K562 (cell line): ENCODE measurements at regions not wholly inside any gene's neighbourhood (a gene's known extent, or its start where the extent isn't known, plus 50 kb on each side); places are given as distances from the start of the nearest gene placed in this dataset.

Experiments used
- ATAC-seq: fragments of 200-7000 bp; cut with Tn5 transposase; 3 replicates; pipeline ENCODE4 v1.9.1; 2020; ENCODE audit warnings: moderate library complexity
- BruUV-seq: library from RNA; stranded (reverse); fragments of 400-500 nt; replicated peaks from 2 replicates; lab custom pipeline; 2021; lab: Mats Ljungman, UMichigan
- CTCF ChIA-PET: fragments of 300-600 bp; formaldehyde crosslinking; extraction: SDS; loops from one replicate; lab custom pipeline; 2021; ENCODE audit warnings: low intra/inter-chr PET ratio; lab: Yijun Ruan, JAX
- POLR2A ChIA-PET: fragments of 300-600, 350-650 bp; sonication (Branson Sonifier 250); formaldehyde crosslinking; extraction: SDS; loops from one replicate; lab custom pipeline; 2021; ENCODE audit warnings: antibody characterized with exemption, inconsistent platforms; lab: Yijun Ruan, JAX
- DNase-seq, 4 experiments: peaks; one replicate each; pipeline versions ENCODE4 v3.0.0 to v3.0.0-alpha.2; 2011 to 2018; ENCODE audit warnings: low spot score in 3 of 4, mixed read lengths in 3 of 4; ENCODE audit errors: extremely low read depth in 1 of 4
- FAIRE-seq: peaks from 2 replicates; lab custom pipeline; 2011; peaks lifted over from hg19 to GRCh38; lab: Jason Lieb, UNC
- H2AFZ ChIP-seq: 2 replicates; pipeline ENCODE4 v1.6.0; 2011; ENCODE audit warnings: low read depth, low read length, control low read depth, inconsistent platforms
- H3K27ac ChIP-seq: fragments of 200-600 bp; 3 replicates; pipeline ENCODE4 v1.8.0; 2011; ENCODE audit warnings: low read depth, mild to moderate bottlenecking, control low read depth, inconsistent platforms, low read length, moderate library complexity, mixed read lengths; ENCODE audit errors: extremely low read depth
- H3K27me3 ChIP-seq, 2 experiments: fragments of 300-600 bp in 1 of 2; 2 replicates in 1 of 2; 3 replicates in 1 of 2; pipeline versions ENCODE4 v1.6.0 to v1.8.0; 2011; ENCODE audit warnings: inconsistent platforms in 2 of 2, low read length in 2 of 2, mild to moderate bottlenecking in 1 of 2, mixed read lengths in 1 of 2, moderate library complexity in 1 of 2; ENCODE audit not compliant: control insufficient read depth in 2 of 2, insufficient read depth in 2 of 2
- H3K36me3 ChIP-seq: fragments of 300-600 bp; 3 replicates; pipeline ENCODE4 v1.8.0; 2011; ENCODE audit warnings: mild to moderate bottlenecking, low read length, inconsistent platforms; ENCODE audit not compliant: control insufficient read depth, insufficient read depth
- H3K4me1 ChIP-seq, 2 experiments: fragments of 200-600 bp in 1 of 2; replicated peaks in 1 of 2; 2 replicates in 1 of 2; 3 replicates in 1 of 2; pipeline versions ENCODE4 v1.5.1 to v1.8.0; 2011; ENCODE audit warnings: inconsistent platforms in 2 of 2, low read length in 2 of 2, mild to moderate bottlenecking in 1 of 2, mixed read lengths in 1 of 2, moderate library complexity in 1 of 2; ENCODE audit not compliant: control insufficient read depth in 2 of 2, insufficient read depth in 2 of 2
- H3K4me2 ChIP-seq: 2 replicates; pipeline ENCODE4 v1.6.1; 2011; ENCODE audit warnings: low read length, control low read depth, inconsistent platforms, mixed read lengths; ENCODE audit not compliant: insufficient read depth
- H3K4me3 ChIP-seq: fragments of 200-600 bp; sonication (generic), shearing (Covaris generic); 2 replicates; pipeline ENCODE4 v1.5.1; 2016; ENCODE audit warnings: control low read depth, inconsistent platforms
- H3K79me2 ChIP-seq: fragments of 200-600 bp; 3 replicates; pipeline ENCODE4 v1.8.0; 2011; ENCODE audit warnings: low read length, inconsistent platforms; ENCODE audit not compliant: control insufficient read depth, insufficient read depth
- H3K9ac ChIP-seq, 2 experiments: 2 replicates each; pipeline versions ENCODE4 v1.6.0 to v1.6.1; 2011; ENCODE audit warnings: low read depth in 2 of 2, low read length in 2 of 2, control low read depth in 1 of 2, inconsistent platforms in 1 of 2, mild to moderate bottlenecking in 1 of 2, mixed read lengths in 1 of 2; ENCODE audit not compliant: insufficient read depth in 1 of 2
- H3K9me1 ChIP-seq: one replicate; pipeline ENCODE4 v1.6.0; 2011; ENCODE audit warnings: inconsistent platforms, mild to moderate bottlenecking, low read length, moderate library complexity; ENCODE audit not compliant: control insufficient read depth, insufficient read depth
- H3K9me3 ChIP-seq: replicated peaks from 2 replicates; pipeline ENCODE4 v1.5.1; 2011; ENCODE audit warnings: low read depth, low read length, inconsistent platforms; ENCODE audit not compliant: control insufficient read depth, insufficient read depth
- H4K20me1 ChIP-seq: replicated peaks from 2 replicates; pipeline ENCODE4 v1.6.1; 2011; ENCODE audit warnings: low read length, inconsistent platforms, mixed read lengths; ENCODE audit not compliant: control insufficient read depth, insufficient read depth
- CHD4 ChIP-seq: fragments of 200-600 bp; sonication (generic); IDR thresholded peaks from 3 replicates; pipeline ENCODE4 v1.6.1; 2012; ENCODE audit warnings: low read depth, mild to moderate bottlenecking, mixed read lengths, low read length, inconsistent platforms; ENCODE audit not compliant: insufficient read depth, insufficient replicate concordance, poor library complexity, severe bottlenecking
- ETS1 ChIP-seq: conservative IDR thresholded peaks from 2 replicates; pipeline ENCODE4 v1.6.1; 2011; ENCODE audit warnings: low read depth, mild to moderate bottlenecking, low read length; ENCODE audit not compliant: control insufficient read depth
- FOXA1 ChIP-seq: fragments of 450-650 bp; IDR thresholded peaks from 2 replicates; pipeline ENCODE4 v1.6.1; 2016; ENCODE audit warnings: mild to moderate bottlenecking, borderline replicate concordance
- HNRNPL ChIP-seq: fragments of 200-400 bp; formaldehyde crosslinking; IDR thresholded peaks from 2 replicates; pipeline ENCODE4 v1.6.1; 2017; ENCODE audit warnings: low read depth, mild to moderate bottlenecking, low read length
- ILK ChIP-seq: fragments of 450-650 bp; IDR thresholded peaks from 2 replicates; pipeline ENCODE4 v1.6.1; 2016; ENCODE audit warnings: missing genetic modification characterization, low read depth, mild to moderate bottlenecking, missing compliant biosample characterization, moderate library complexity, borderline replicate concordance
- IRF2 ChIP-seq: sonication (generic); formaldehyde crosslinking; IDR thresholded peaks from 2 replicates; pipeline ENCODE4 v1.8.1; 2022; ENCODE audit warnings: mild to moderate bottlenecking, missing genetic modification reagents
- KDM5B ChIP-seq: fragments of 200-600 bp; sonication (generic); IDR thresholded peaks from 2 replicates; pipeline ENCODE4 v1.6.1; 2012; ENCODE audit warnings: low read depth, mild to moderate bottlenecking, moderate library complexity, low read length, control low read depth, inconsistent platforms; ENCODE audit not compliant: insufficient replicate concordance
- NFIX ChIP-seq: fragments of 250-450 bp; sonication (Bioruptor Pico); IDR thresholded peaks from 2 replicates; pipeline ENCODE4 v1.4.0; 2020; ENCODE audit warnings: low read depth, mild to moderate bottlenecking, moderate library complexity
- SMAD1 ChIP-seq: fragments of 150-350 bp; IDR thresholded peaks from 2 replicates; pipeline ENCODE4 v1.6.1; 2014; ENCODE audit warnings: low read length, low read depth; ENCODE audit not compliant: partially characterized antibody
- ZBTB26 ChIP-seq: fragments of 450-650 bp; formaldehyde crosslinking; IDR thresholded peaks from 2 replicates; pipeline ENCODE4 v1.4.0; 2022; ENCODE audit warnings: missing genetic modification characterization
- ZFP91 ChIP-seq: sonication (generic); formaldehyde crosslinking; IDR thresholded peaks from 2 replicates; pipeline ENCODE4 v1.8.0; 2022; ENCODE audit warnings: mild to moderate bottlenecking, missing genetic modification reagents
- ZNF3 ChIP-seq: fragments of 250-450 bp; sonication (Bioruptor Pico); IDR thresholded peaks from 2 replicates; pipeline ENCODE4 v1.5.0; 2021; ENCODE audit warnings: mild to moderate bottlenecking, moderate library complexity
- ZNF589 ChIP-seq: fragments of 200-800 bp; sonication (Bioruptor generic); IDR thresholded peaks from 2 replicates; pipeline ENCODE4 v1.6.1; 2016; ENCODE audit warnings: low read depth, missing genetic modification characterization, missing compliant biosample characterization
- WGBS: fragments of 100-300 bp; shearing (Covaris generic); methylation state at CpG from one replicate; pipeline ENCODE4 v1.1.6; 2016; ENCODE audit warnings: low coverage, mixed read lengths; ENCODE audit not compliant: insufficient coverage; ENCODE audit errors: missing lambda C conversion rate; 5-methylcytosine and 5-hydroxymethylcytosine counted together
- in situ Hi-C: fragments of 300-500 bp; cut with MboI; formaldehyde crosslinking; loops from 4 replicates; pipeline ENCODE4 v1.15.0; 2018; ENCODE audit warnings: inconsistent platforms, mixed read lengths
- intact Hi-C: fragments of 100-400 bp; cut with micrococcal nuclease; formaldehyde crosslinking; loops from 2 replicates; pipeline ENCODE4 v1.14.2; 2022
- TF ChIP-seq, protein P1 (sequence below): sonication (generic); formaldehyde crosslinking; IDR thresholded peaks from 2 replicates; pipeline ENCODE4 v1.9.0; 2022; ENCODE audit warnings: mild to moderate bottlenecking, missing genetic modification reagents
- TF ChIP-seq, protein P2 (sequence below): fragments of 250-450 bp; sonication (Bioruptor Pico); IDR thresholded peaks from 2 replicates; pipeline ENCODE4 v1.5.0; 2020; ENCODE audit warnings: mild to moderate bottlenecking

- no peak for TF ChIP-seq CHD4
- TF ChIP-seq, protein P1, sequence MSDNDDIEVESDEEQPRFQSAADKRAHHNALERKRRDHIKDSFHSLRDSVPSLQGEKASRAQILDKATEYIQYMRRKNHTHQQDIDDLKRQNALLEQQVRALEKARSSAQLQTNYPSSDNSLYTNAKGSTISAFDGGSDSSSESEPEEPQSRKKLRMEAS (CRISPR knock-in tag) = no peak
- no peak for TF ChIP-seq KDM5B
- TF ChIP-seq, all 486 proteins: peak for 8
Observed at GRCh38 chr13:29707876-29708543, 112.5 kb upstream of the SLC7A1 start (continued).

DNA sequence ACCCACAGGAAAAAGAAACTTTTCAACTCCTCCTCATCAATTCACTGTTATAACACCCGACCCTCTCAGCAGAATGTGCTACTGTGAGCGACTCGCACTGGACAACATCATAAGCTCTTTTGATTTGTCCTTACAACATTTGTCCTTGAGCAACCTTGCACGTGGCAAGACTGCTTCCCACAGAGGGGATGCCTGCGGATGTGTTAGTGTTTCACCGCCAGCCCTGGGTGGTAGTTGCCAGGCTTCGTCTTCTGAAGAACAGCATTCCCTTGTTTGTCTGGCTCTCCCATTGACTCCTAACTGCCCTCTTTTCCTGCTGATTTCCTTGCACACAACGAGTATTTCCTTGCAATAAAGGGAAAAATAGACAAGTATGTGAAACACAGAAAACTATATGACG is 111.4 kb upstream of the SLC7A1 start:
- FAIRE-seq = no peak
- intact Hi-C loops (no loop called here), in situ Hi-C loops (loop anchor here (5.0 to 25.0 kb wide), 2 partner anchors 190 to 895 kb away; partner anchors contain the start of gene MTUS2)
- Histone ChIP-seq H4K20me1 (0 out of 2 replicates have a peak, but pooled peaks cover 3% of the 10 kb centered on the region), H3K36me3 (no peaks in the 10 kb centered on the region), H3K4me3 (no peak overlapping the region), H3K4me2 (no peak overlapping the region), H3K27me3 (peaks cover 12 to 19% of the 10 kb centered on the region in 2 experiments), H3K9ac (no peak overlapping the region), H3K9me1 (peaks cover 2% of the 10 kb centered on the region), H3K27ac (no peak overlapping the region), H2AFZ (no peak overlapping the region), H3K4me1 (no peaks in the 10 kb centered on the region), H3K9me3 (no peaks in the 10 kb centered on the region), H3K79me2 (no peaks in the 10 kb centered on the region)
- ChIA-PET CTCF (no interaction called here), POLR2A (no interaction called here)
- ATAC-seq = no peak
- no peak for DNase-seq
- BruUV-seq = no TSS peak
- 6% methylated on average over 8 of the region's 9 CpGs for WGBS
- no peak for TF ChIP-seq FOXA1
- no peak for TF ChIP-seq NFIX (CRISPR knock-in tag)
- no peak for TF ChIP-seq IRF2 (CRISPR knock-in tag)
- no peak for TF ChIP-seq ZFP91 (CRISPR knock-in tag)
- TF ChIP-seq ZBTB26 = no peak
- TF ChIP-seq, protein P2, sequence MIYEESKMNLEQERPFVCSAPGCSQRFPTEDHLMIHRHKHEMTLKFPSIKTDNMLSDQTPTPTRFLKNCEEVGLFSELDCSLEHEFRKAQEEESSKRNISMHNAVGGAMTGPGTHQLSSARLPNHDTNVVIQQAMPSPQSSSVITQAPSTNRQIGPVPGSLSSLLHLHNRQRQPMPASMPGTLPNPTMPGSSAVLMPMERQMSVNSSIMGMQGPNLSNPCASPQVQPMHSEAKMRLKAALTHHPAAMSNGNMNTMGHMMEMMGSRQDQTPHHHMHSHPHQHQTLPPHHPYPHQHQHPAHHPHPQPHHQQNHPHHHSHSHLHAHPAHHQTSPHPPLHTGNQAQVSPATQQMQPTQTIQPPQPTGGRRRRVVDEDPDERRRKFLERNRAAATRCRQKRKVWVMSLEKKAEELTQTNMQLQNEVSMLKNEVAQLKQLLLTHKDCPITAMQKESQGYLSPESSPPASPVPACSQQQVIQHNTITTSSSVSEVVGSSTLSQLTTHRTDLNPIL (CRISPR knock-in tag) = no peak
- TF ChIP-seq SMAD1 = no peak
- no peak for TF ChIP-seq ZNF3 (CRISPR knock-in tag)
- no peak for TF ChIP-seq ZNF589 (CRISPR knock-in tag)
- TF ChIP-seq ILK (tag) = no peak
- TF ChIP-seq HNRNPL = no peak
- no peak for TF ChIP-seq ETS1
